ENCODE measurements at regions not wholly inside any gene's neighbourhood (a gene's known extent, or its start where the extent isn't known, plus 50 kb on each side); places are given as distances from the start of the nearest gene placed in this dataset.
"Not testable (repeated sequence)": the region's sequence is repeated elsewhere in the genome, so short reads cannot be mapped to it uniquely, and the experiment has no call there.

GRCh38 chr5:100641833-100642232 is 106.7 kb downstream of the FAM174A start:
- no peaks in the 10 kb centered on the region for H3K27me3 ChIP-seq (ENCODE audit: control insufficient read depth in 2 of 2, insufficient read depth in 2 of 2, low read length in 2 of 2)
- H3K27ac ChIP-seq (ENCODE audit: low read depth in 2 of 2, low read length in 2 of 2), result no peak overlapping the region
- H3K36me3 ChIP-seq (ENCODE audit: control insufficient read depth in 2 of 2, insufficient read depth in 2 of 2, low read length in 2 of 2), result no peaks in the 10 kb centered on the region
- no peaks in the 10 kb centered on the region for H3K9me3 ChIP-seq (ENCODE audit: control insufficient read depth in 2 of 2, low read length in 2 of 2)
- no peak overlapping the region for H3K4me3 ChIP-seq (ENCODE audit: low read length in 2 of 2)
- H3K9ac ChIP-seq (ENCODE audit: low read depth in 1 of 2, low read length in 2 of 2), result no peak overlapping the region
- H3K4me1 ChIP-seq (ENCODE audit: control insufficient read depth in 2 of 2, insufficient read depth in 2 of 2, low read length in 2 of 2), result no peaks in the 10 kb centered on the region

GRCh38 chr5:100643473-100643872 is 108.3 kb downstream of the FAM174A start:
- H3K36me3 ChIP-seq (ENCODE audit: control insufficient read depth in 2 of 2, insufficient read depth in 2 of 2, low read length in 2 of 2), result no peaks in the 10 kb centered on the region
- peaks cover 0 to 3% of the 10 kb centered on the region in 2 donors for H3K4me1 ChIP-seq (ENCODE audit: control insufficient read depth in 2 of 2, insufficient read depth in 2 of 2, low read length in 2 of 2)
- no peak overlapping the region for H3K4me3 ChIP-seq (ENCODE audit: low read length in 2 of 2)
- H3K9ac ChIP-seq (ENCODE audit: low read depth in 1 of 2, low read length in 2 of 2), result no peak overlapping the region
- no peaks in the 10 kb centered on the region for H3K27me3 ChIP-seq (ENCODE audit: control insufficient read depth in 2 of 2, insufficient read depth in 2 of 2, low read length in 2 of 2)
- no peaks in the 10 kb centered on the region for H3K9me3 ChIP-seq (ENCODE audit: control insufficient read depth in 2 of 2, low read length in 2 of 2)
- no peak overlapping the region for H3K27ac ChIP-seq (ENCODE audit: low read depth in 2 of 2, low read length in 2 of 2)

GRCh38 chr5:100644185-100644584 is 109.0 kb downstream of the FAM174A start:
- Histone ChIP-seq H3K36me3 (ENCODE audit: control insufficient read depth in 2 of 2, insufficient read depth in 2 of 2, low read length in 2 of 2) (no peaks in the 10 kb centered on the region), H3K9me3 (ENCODE audit: control insufficient read depth in 2 of 2, low read length in 2 of 2) (no peaks in the 10 kb centered on the region), H3K9ac (ENCODE audit: low read depth in 1 of 2, low read length in 2 of 2) (no peak overlapping the region), H3K4me3 (ENCODE audit: low read length in 2 of 2) (no peak overlapping the region), H3K27ac (ENCODE audit: low read depth in 2 of 2, low read length in 2 of 2) (no peak overlapping the region), H3K27me3 (ENCODE audit: control insufficient read depth in 2 of 2, insufficient read depth in 2 of 2, low read length in 2 of 2) (no peaks in the 10 kb centered on the region), H3K4me1 (ENCODE audit: control insufficient read depth in 2 of 2, insufficient read depth in 2 of 2, low read length in 2 of 2) (peaks cover 0 to 3% of the 10 kb centered on the region in 2 donors)

GRCh38 chr5:100644776-100645175 is 109.6 kb downstream of the FAM174A start:
- Histone ChIP-seq H3K27me3 (ENCODE audit: control insufficient read depth in 2 of 2, insufficient read depth in 2 of 2, low read length in 2 of 2) (no peaks in the 10 kb centered on the region), H3K27ac (ENCODE audit: low read depth in 2 of 2, low read length in 2 of 2) (no peak overlapping the region), H3K4me1 (ENCODE audit: control insufficient read depth in 2 of 2, insufficient read depth in 2 of 2, low read length in 2 of 2) (peaks cover 0 to 3% of the 10 kb centered on the region in 2 donors), H3K9me3 (ENCODE audit: control insufficient read depth in 2 of 2, low read length in 2 of 2) (no peaks in the 10 kb centered on the region), H3K9ac (ENCODE audit: low read depth in 1 of 2, low read length in 2 of 2) (no peak overlapping the region), H3K4me3 (ENCODE audit: low read length in 2 of 2) (no peak overlapping the region), H3K36me3 (ENCODE audit: control insufficient read depth in 2 of 2, insufficient read depth in 2 of 2, low read length in 2 of 2) (no peaks in the 10 kb centered on the region)

- peaks cover 0 to 3% of the 10 kb centered on the region in 2 donors for H3K4me1 ChIP-seq (ENCODE audit: control insufficient read depth in 2 of 2, insufficient read depth in 2 of 2, low read length in 2 of 2)
- no peaks in the 10 kb centered on the region for H3K27me3 ChIP-seq (ENCODE audit: control insufficient read depth in 2 of 2, insufficient read depth in 2 of 2, low read length in 2 of 2)
- no peak overlapping the region for H3K9ac ChIP-seq (ENCODE audit: low read depth in 1 of 2, low read length in 2 of 2)
- no peak overlapping the region for H3K27ac ChIP-seq (ENCODE audit: low read depth in 2 of 2, low read length in 2 of 2)
- no peaks in the 10 kb centered on the region for H3K36me3 ChIP-seq (ENCODE audit: control insufficient read depth in 2 of 2, insufficient read depth in 2 of 2, low read length in 2 of 2)
- H3K9me3 ChIP-seq (ENCODE audit: control insufficient read depth in 2 of 2, low read length in 2 of 2), result no peaks in the 10 kb centered on the region
- no peak overlapping the region for H3K4me3 ChIP-seq (ENCODE audit: low read length in 2 of 2)
Observed at GRCh38 chr5:100646011-100646410, 110.8 kb downstream of the FAM174A start.

GRCh38 chr5:100646691-100647090 is 111.5 kb downstream of the FAM174A start:
- Histone ChIP-seq H3K4me3 (ENCODE audit: low read length in 2 of 2) (no peak overlapping the region), H3K4me1 (ENCODE audit: control insufficient read depth in 2 of 2, insufficient read depth in 2 of 2, low read length in 2 of 2) (peaks cover 0 to 3% of the 10 kb centered on the region in 2 donors), H3K27ac (ENCODE audit: low read depth in 2 of 2, low read length in 2 of 2) (no peak overlapping the region), H3K27me3 (ENCODE audit: control insufficient read depth in 2 of 2, insufficient read depth in 2 of 2, low read length in 2 of 2) (no peaks in the 10 kb centered on the region), H3K9ac (ENCODE audit: low read depth in 1 of 2, low read length in 2 of 2) (no peak overlapping the region), H3K36me3 (ENCODE audit: control insufficient read depth in 2 of 2, insufficient read depth in 2 of 2, low read length in 2 of 2) (no peaks in the 10 kb centered on the region), H3K9me3 (ENCODE audit: control insufficient read depth in 2 of 2, low read length in 2 of 2) (no peaks in the 10 kb centered on the region)

- Histone ChIP-seq H3K4me3 (ENCODE audit: low read length in 2 of 2) (peak overlapping the region; percentile 36 to 60), H3K27ac (ENCODE audit: low read depth in 2 of 2, low read length in 2 of 2) (no peak overlapping the region), H3K36me3 (ENCODE audit: control insufficient read depth in 2 of 2, insufficient read depth in 2 of 2, low read length in 2 of 2) (no peaks in the 10 kb centered on the region), H3K4me1 (ENCODE audit: control insufficient read depth in 2 of 2, insufficient read depth in 2 of 2, low read length in 2 of 2) (peaks cover 0 to 3% of the 10 kb centered on the region in 2 donors), H3K9me3 (ENCODE audit: control insufficient read depth in 2 of 2, low read length in 2 of 2) (no peaks in the 10 kb centered on the region), H3K9ac (ENCODE audit: low read depth in 1 of 2, low read length in 2 of 2) (no peak overlapping the region), H3K27me3 (ENCODE audit: control insufficient read depth in 2 of 2, insufficient read depth in 2 of 2, low read length in 2 of 2) (no peaks in the 10 kb centered on the region)
Observed at GRCh38 chr5:100647461-100648230, 112.5 kb downstream of the FAM174A start.

GRCh38 chr5:100654895-100655294 is 119.7 kb downstream of the FAM174A start:
- Histone ChIP-seq H3K4me1 (ENCODE audit: control insufficient read depth in 2 of 2, insufficient read depth in 2 of 2, low read length in 2 of 2) (no peaks in the 10 kb centered on the region), H3K9me3 (ENCODE audit: control insufficient read depth in 2 of 2, low read length in 2 of 2) (no peaks in the 10 kb centered on the region), H3K27me3 (ENCODE audit: control insufficient read depth in 2 of 2, insufficient read depth in 2 of 2, low read length in 2 of 2) (no peaks in the 10 kb centered on the region), H3K9ac (ENCODE audit: low read depth in 1 of 2, low read length in 2 of 2) (no peak overlapping the region), H3K27ac (ENCODE audit: low read depth in 2 of 2, low read length in 2 of 2) (no peak overlapping the region), H3K36me3 (ENCODE audit: control insufficient read depth in 2 of 2, insufficient read depth in 2 of 2, low read length in 2 of 2) (no peaks in the 10 kb centered on the region), H3K4me3 (ENCODE audit: low read length in 2 of 2) (no peak overlapping the region)

- H3K4me3 ChIP-seq (ENCODE audit: low read length in 2 of 2); H3K27me3 ChIP-seq (ENCODE audit: control insufficient read depth in 2 of 2, insufficient read depth in 2 of 2, low read length in 2 of 2); H3K9me3 ChIP-seq (ENCODE audit: control insufficient read depth in 2 of 2, low read length in 2 of 2); H3K27ac ChIP-seq (ENCODE audit: low read depth in 2 of 2, low read length in 2 of 2); H3K9ac ChIP-seq (ENCODE audit: low read depth in 1 of 2, low read length in 2 of 2); H3K36me3 ChIP-seq (ENCODE audit: control insufficient read depth in 2 of 2, insufficient read depth in 2 of 2, low read length in 2 of 2); H3K4me1 ChIP-seq (ENCODE audit: control insufficient read depth in 2 of 2, insufficient read depth in 2 of 2, low read length in 2 of 2): not testable (repeated sequence)
Observed at GRCh38 chr5:100656771-100657170, 121.6 kb downstream of the FAM174A start.

GRCh38 chr5:100659080-100659795 is 124.1 kb downstream of the FAM174A start:
- no peak overlapping the region for H3K27ac ChIP-seq (ENCODE audit: low read depth in 2 of 2, low read length in 2 of 2)

More at GRCh38 chr5:100659080-100659795, 124.1 kb downstream of the FAM174A start:
- no peaks in the 10 kb centered on the region for H3K27me3 ChIP-seq (ENCODE audit: control insufficient read depth in 2 of 2, insufficient read depth in 2 of 2, low read length in 2 of 2)
- no peaks in the 10 kb centered on the region for H3K36me3 ChIP-seq (ENCODE audit: control insufficient read depth in 2 of 2, insufficient read depth in 2 of 2, low read length in 2 of 2)
- no peaks in the 10 kb centered on the region for H3K9me3 ChIP-seq (ENCODE audit: control insufficient read depth in 2 of 2, low read length in 2 of 2)
- H3K4me1 ChIP-seq (ENCODE audit: control insufficient read depth in 2 of 2, insufficient read depth in 2 of 2, low read length in 2 of 2), result no peaks in the 10 kb centered on the region
- H3K9ac ChIP-seq (ENCODE audit: low read depth in 1 of 2, low read length in 2 of 2), result no peak overlapping the region
- no peak overlapping the region for H3K4me3 ChIP-seq (ENCODE audit: low read length in 2 of 2)

Measured in mucosa of rectum (tissue), 2 donors.